PC-3 (cell line): ENCODE measurements at regions not wholly inside any gene's neighbourhood (a gene's known extent, or its start where the extent isn't known, plus 50 kb on each side); places are given as distances from the start of the nearest gene placed in this dataset.

Experiments
- ATAC-seq: fragments of 200-7000 bp; cut with Tn5 transposase; 2 replicates; pipeline ENCODE4 v1.9.1; 2020; ENCODE audit warnings: mild to moderate bottlenecking, moderate library complexity
- BruUV-seq: library from RNA; stranded (reverse); fragments of 400-500 nt; replicated peaks from 2 replicates; lab custom pipeline; 2021; lab: Mats Ljungman, UMichigan
- CTCF ChIA-PET: fragments of 300-600 bp; sonication (Branson Sonifier 250); formaldehyde crosslinking; loops from one replicate; lab custom pipeline; 2022; ENCODE audit warnings: antibody characterized with exemption; lab: Charles Lee
- POLR2A ChIA-PET: fragments of 300-600 bp; sonication (Branson Sonifier 250); formaldehyde crosslinking; loops from one replicate; lab custom pipeline; 2022; ENCODE audit warnings: antibody characterized with exemption; ENCODE audit not compliant: unreplicated experiment; lab: Charles Lee
- DNase-seq: peaks from one replicate; pipeline ENCODE4 v3.0.0-alpha.2; 2015
- H2AFZ ChIP-seq: fragments of 300-600 bp; sonication (generic); 2 replicates; pipeline ENCODE4 v1.6.0; 2016; ENCODE audit warnings: antibody characterized with exemption, low read length
- H3F3A ChIP-seq: fragments of 300-600 bp; sonication (generic); one replicate; pipeline ENCODE4 v1.6.0; 2017; ENCODE audit warnings: antibody characterized with exemption, low read length, control low read depth, mild to moderate bottlenecking; ENCODE audit not compliant: unreplicated experiment
- H3K27ac ChIP-seq: fragments of 300-600 bp; sonication (generic); 2 replicates; pipeline ENCODE4 v1.5.1; 2016; ENCODE audit warnings: mild to moderate bottlenecking, low read length
- H3K27me3 ChIP-seq: fragments of 300-600 bp; sonication (generic); 2 replicates; pipeline ENCODE4 v1.6.1; 2016; ENCODE audit warnings: low read length, mixed read lengths
- H3K36me3 ChIP-seq: fragments of 300-600 bp; sonication (generic); 2 replicates; pipeline ENCODE4 v1.6.1; 2016; ENCODE audit warnings: low read depth, mixed run types, low read length, mixed read lengths
- H3K4me1 ChIP-seq: fragments of 300-600 bp; sonication (generic); 2 replicates; pipeline ENCODE4 v1.5.1; 2016; ENCODE audit warnings: low read length; ENCODE audit not compliant: insufficient read depth
- H3K4me2 ChIP-seq: fragments of 300-600 bp; sonication (generic); 2 replicates; pipeline ENCODE4 v1.6.0; 2016; ENCODE audit warnings: low read length
- H3K4me3 ChIP-seq: fragments of 300-600 bp; sonication (generic); 2 replicates; pipeline ENCODE4 v1.5.1; 2016; ENCODE audit warnings: mild to moderate bottlenecking, low read length, mixed read lengths
- H3K79me2 ChIP-seq: fragments of 300-600 bp; sonication (generic); 2 replicates; pipeline ENCODE4 v1.6.1; 2017; ENCODE audit warnings: low read length, mixed read lengths
- H3K9ac ChIP-seq: fragments of 300-600 bp; sonication (generic); 2 replicates; pipeline ENCODE4 v1.6.0; 2016; ENCODE audit warnings: mild to moderate bottlenecking, low read length
- H3K9me2 ChIP-seq: fragments of 300-600 bp; sonication (generic); replicated peaks from 2 replicates; pipeline ENCODE4 v1.6.1; 2016; ENCODE audit warnings: mixed run types, low read length, mixed read lengths
- H3K9me3 ChIP-seq: fragments of 300-600 bp; sonication (generic); 2 replicates; pipeline ENCODE4 v1.6.1; 2016; ENCODE audit warnings: low read length, mixed read lengths
- H4K20me1 ChIP-seq: fragments of 300-600 bp; sonication (generic); 2 replicates; pipeline ENCODE4 v1.6.1; 2016; ENCODE audit warnings: low read length, mixed read lengths
- CTCF ChIP-seq: fragments of 300-600 bp; sonication (generic); conservative IDR thresholded peaks from 2 replicates; pipeline ENCODE4 v1.5.1; 2017; ENCODE audit warnings: antibody characterized with exemption, low read depth, mild to moderate bottlenecking, low read length
- EZH2 ChIP-seq: fragments of 300-600 bp; sonication (generic); IDR thresholded peaks from one replicate; pipeline ENCODE4 v1.6.1; 2017; ENCODE audit warnings: antibody characterized with exemption, mild to moderate bottlenecking, low read length; ENCODE audit not compliant: unreplicated experiment
- EZH2phosphoT487 ChIP-seq: fragments of 300-600 bp; sonication (generic); IDR thresholded peaks from 2 replicates; pipeline ENCODE4 v1.6.1; 2018; ENCODE audit warnings: mild to moderate bottlenecking, antibody characterized with exemption, low read length, borderline replicate concordance
- intact Hi-C: fragments of 100-400 bp; cut with micrococcal nuclease; formaldehyde crosslinking; loops from 2 replicates; pipeline ENCODE4 v1.9.0; 2023

- H2AFZ ChIP-seq: no peak overlapping the region
- TF ChIP-seq CTCF (no peak), EZH2phosphoT487 (no peak), EZH2 (no peak)
- H3K36me3 ChIP-seq: no peaks in the 10 kb centered on the region
- CTCF ChIA-PET: no interaction called here
- POLR2A ChIA-PET: no interaction called here
- H3F3A ChIP-seq: no peaks in the 10 kb centered on the region
- H3K9ac ChIP-seq: no peak overlapping the region
- BruUV-seq: no TSS peak
- intact Hi-C loops: no loop called here
- DNase-seq (no peak), ATAC-seq (no peak)
- no peaks in the 10 kb centered on the region for H3K27me3 ChIP-seq
- H3K9me3 ChIP-seq: no peaks in the 10 kb centered on the region
- H3K27ac ChIP-seq: no peak overlapping the region
- H3K4me3 ChIP-seq: no peak overlapping the region
- no peaks in the 10 kb centered on the region for H3K79me2 ChIP-seq
- no peaks in the 10 kb centered on the region for H4K20me1 ChIP-seq
- H3K9me2 ChIP-seq: no peaks in the 10 kb centered on the region
- no peak overlapping the region for H3K4me2 ChIP-seq
- H3K4me1 ChIP-seq: no peaks in the 10 kb centered on the region
Measured at GRCh38 chr2:167681234-167682015, 566.0 kb downstream of the STK39 start.

- DNase-seq: no peak
- CTCF ChIA-PET: no interaction called here
- H3K9me3 ChIP-seq: no peaks in the 10 kb centered on the region
Measured at GRCh38 chr2:167678158-167678557, 569.2 kb downstream of the STK39 start.

More at GRCh38 chr2:167678158-167678557, 569.2 kb downstream of the STK39 start:
- Histone ChIP-seq H3K4me1 (no peaks in the 10 kb centered on the region), H3K36me3 (no peaks in the 10 kb centered on the region), H3K9ac (no peak overlapping the region), H3F3A (no peaks in the 10 kb centered on the region), H2AFZ (no peak overlapping the region), H3K27me3 (no peaks in the 10 kb centered on the region), H4K20me1 (no peaks in the 10 kb centered on the region), H3K79me2 (no peaks in the 10 kb centered on the region), H3K4me2 (no peak overlapping the region), H3K27ac (no peak overlapping the region), H3K4me3 (no peak overlapping the region), H3K9me2 (no peaks in the 10 kb centered on the region)
- no peak for ATAC-seq
- intact Hi-C loops: no loop called here
- TF ChIP-seq CTCF (no peak), EZH2phosphoT487 (no peak), EZH2 (no peak)
- no TSS peak for BruUV-seq
- POLR2A ChIA-PET: no interaction called here
